ENCODE measurements at regions not wholly inside any gene's neighbourhood (a gene's known extent, or its start where the extent isn't known, plus 50 kb on each side); places are given as distances from the start of the nearest gene placed in this dataset.

DNA sequence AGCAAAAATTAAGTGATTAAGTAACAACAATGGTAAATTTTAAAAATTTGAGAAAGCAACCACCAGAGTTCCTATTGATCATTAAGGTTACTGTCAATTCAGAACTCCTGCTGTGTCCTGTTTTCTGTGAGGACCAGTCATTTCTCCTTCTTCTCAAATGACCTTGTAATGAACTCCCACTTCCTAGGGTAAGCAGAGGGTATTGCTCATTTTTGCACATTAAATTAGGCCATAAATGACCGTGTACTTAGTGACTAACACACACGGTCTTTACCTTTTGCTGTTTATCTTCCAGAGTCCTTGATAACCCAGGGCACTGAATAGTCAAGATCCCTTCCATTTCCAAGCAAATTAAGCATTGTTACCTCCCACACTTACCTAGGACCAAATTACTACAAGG is 227.5 kb upstream of the LYPLAL1 start:
- H3K4me3 ChIP-seq (ENCODE audit: low read length in 2 of 2), result no peak overlapping the region

GRCh38 chr1:218948446-218948845 is 225.2 kb upstream of the LYPLAL1 start:
- Histone ChIP-seq H3K4me3 (ENCODE audit: low read length in 2 of 2) (no peak overlapping the region), H3K27me3 (ENCODE audit: control insufficient read depth in 1 of 2, insufficient read depth in 2 of 2, low read length in 2 of 2) (no peaks in the 10 kb centered on the region), H3K9me3 (ENCODE audit: control insufficient read depth in 2 of 2, low read length in 2 of 2) (no peaks in the 10 kb centered on the region), H3K9ac (ENCODE audit: low read length in 2 of 2) (no peak overlapping the region), H3K36me3 (ENCODE audit: control insufficient read depth in 2 of 2, insufficient read depth in 2 of 2, low read length in 2 of 2) (no peaks in the 10 kb centered on the region), H3K27ac (ENCODE audit: low read length) (no peak overlapping the region), H3K4me1 (ENCODE audit: control insufficient read depth, insufficient read depth, low read length) (no peaks in the 10 kb centered on the region)

More for the DNA sequence above, 227.5 kb upstream of the LYPLAL1 start:
- Histone ChIP-seq H3K4me1 (ENCODE audit: control insufficient read depth, insufficient read depth, low read length) (no peaks in the 10 kb centered on the region), H3K9ac (ENCODE audit: low read length in 2 of 2) (no peak overlapping the region), H3K9me3 (ENCODE audit: control insufficient read depth in 2 of 2, low read length in 2 of 2) (no peaks in the 10 kb centered on the region), H3K27ac (ENCODE audit: low read length) (no peak overlapping the region), H3K27me3 (ENCODE audit: control insufficient read depth in 1 of 2, insufficient read depth in 2 of 2, low read length in 2 of 2) (no peaks in the 10 kb centered on the region), H3K36me3 (ENCODE audit: control insufficient read depth in 2 of 2, insufficient read depth in 2 of 2, low read length in 2 of 2) (no peaks in the 10 kb centered on the region)

DNA sequence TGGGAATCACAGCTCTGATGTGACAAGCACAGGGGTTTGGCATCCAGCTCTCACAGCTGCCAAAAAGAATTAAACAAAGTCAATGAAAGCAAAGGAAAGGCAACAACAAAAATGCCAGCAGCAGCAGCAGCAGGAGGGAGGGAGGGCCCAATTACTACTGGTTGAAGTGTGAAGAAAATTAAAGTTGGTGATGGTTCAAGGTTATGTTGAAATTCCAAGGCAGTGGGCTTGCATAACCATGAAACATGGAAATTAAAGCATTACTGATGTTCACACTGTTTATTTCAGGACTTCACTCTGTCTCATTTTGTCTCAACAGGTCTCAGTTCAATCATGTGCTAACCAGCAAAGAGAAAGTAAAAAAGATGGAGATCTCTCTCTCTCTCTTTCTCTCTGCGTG is 220.3 kb upstream of the LYPLAL1 start:
- Histone ChIP-seq H3K9me3 (ENCODE audit: control insufficient read depth in 2 of 2, low read length in 2 of 2) (no peaks in the 10 kb centered on the region), H3K27me3 (ENCODE audit: control insufficient read depth in 1 of 2, insufficient read depth in 2 of 2, low read length in 2 of 2) (no peaks in the 10 kb centered on the region), H3K9ac (ENCODE audit: low read length in 2 of 2) (no peak overlapping the region), H3K36me3 (ENCODE audit: control insufficient read depth in 2 of 2, insufficient read depth in 2 of 2, low read length in 2 of 2) (no peaks in the 10 kb centered on the region), H3K27ac (ENCODE audit: low read length) (no peak overlapping the region), H3K4me3 (ENCODE audit: low read length in 2 of 2) (no peak overlapping the region), H3K4me1 (ENCODE audit: control insufficient read depth, insufficient read depth, low read length) (no peaks in the 10 kb centered on the region)

- no peaks in the 10 kb centered on the region for H3K9me3 ChIP-seq (ENCODE audit: control insufficient read depth in 2 of 2, low read length in 2 of 2)
- H3K9ac ChIP-seq (ENCODE audit: low read length in 2 of 2), result no peak overlapping the region
- H3K36me3 ChIP-seq (ENCODE audit: control insufficient read depth in 2 of 2, insufficient read depth in 2 of 2, low read length in 2 of 2), result no peaks in the 10 kb centered on the region
- H3K27ac ChIP-seq (ENCODE audit: low read length), result no peak overlapping the region
- no peaks in the 10 kb centered on the region for H3K4me1 ChIP-seq (ENCODE audit: control insufficient read depth, insufficient read depth, low read length)
- H3K27me3 ChIP-seq (ENCODE audit: control insufficient read depth in 1 of 2, insufficient read depth in 2 of 2, low read length in 2 of 2), result no peaks in the 10 kb centered on the region
- H3K4me3 ChIP-seq (ENCODE audit: low read length in 2 of 2), result no peak overlapping the region
Measured at GRCh38 chr1:218957971-218958370, 215.7 kb upstream of the LYPLAL1 start.

GRCh38 chr1:218959784-218960183 is 213.9 kb upstream of the LYPLAL1 start:
- Histone ChIP-seq H3K4me1 (ENCODE audit: control insufficient read depth, insufficient read depth, low read length) (no peaks in the 10 kb centered on the region), H3K4me3 (ENCODE audit: low read length in 2 of 2) (no peak overlapping the region), H3K9me3 (ENCODE audit: control insufficient read depth in 2 of 2, low read length in 2 of 2) (no peaks in the 10 kb centered on the region), H3K36me3 (ENCODE audit: control insufficient read depth in 2 of 2, insufficient read depth in 2 of 2, low read length in 2 of 2) (no peaks in the 10 kb centered on the region), H3K27me3 (ENCODE audit: control insufficient read depth in 1 of 2, insufficient read depth in 2 of 2, low read length in 2 of 2) (no peaks in the 10 kb centered on the region), H3K27ac (ENCODE audit: low read length) (no peak overlapping the region), H3K9ac (ENCODE audit: low read length in 2 of 2) (no peak overlapping the region)

GRCh38 chr1:218964471-218965185 is 209.1 kb upstream of the LYPLAL1 start:
- H3K9ac ChIP-seq (ENCODE audit: low read length in 2 of 2), result no peak overlapping the region
- no peaks in the 10 kb centered on the region for H3K36me3 ChIP-seq (ENCODE audit: control insufficient read depth in 2 of 2, insufficient read depth in 2 of 2, low read length in 2 of 2)
- H3K27ac ChIP-seq (ENCODE audit: low read length), result no peak overlapping the region
- H3K4me1 ChIP-seq (ENCODE audit: control insufficient read depth, insufficient read depth, low read length), result no peaks in the 10 kb centered on the region
- peaks cover 0 to 3% of the 10 kb centered on the region in 2 donors for H3K9me3 ChIP-seq (ENCODE audit: control insufficient read depth in 2 of 2, low read length in 2 of 2)
- H3K27me3 ChIP-seq (ENCODE audit: control insufficient read depth in 1 of 2, insufficient read depth in 2 of 2, low read length in 2 of 2), result no peaks in the 10 kb centered on the region
- H3K4me3 ChIP-seq (ENCODE audit: low read length in 2 of 2), result no peak overlapping the region

DNA sequence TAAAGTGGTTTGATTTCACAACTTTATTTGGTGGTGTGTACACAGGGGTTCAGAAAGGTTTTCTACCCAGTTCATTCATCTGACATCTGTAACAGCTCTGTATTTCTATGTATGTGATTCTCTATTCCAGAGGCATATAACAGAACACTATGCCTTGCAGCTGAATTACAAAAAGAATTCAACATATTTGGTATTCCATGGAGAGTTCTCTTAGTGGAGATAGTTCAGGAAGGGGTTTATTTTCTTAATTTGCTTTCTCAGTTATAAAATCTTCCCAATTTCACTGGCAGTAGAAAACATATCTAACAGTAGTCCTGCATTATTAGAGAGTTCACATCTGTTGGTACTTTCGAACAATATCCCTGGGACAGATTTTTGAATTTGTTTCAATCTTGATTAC is 207.9 kb upstream of the LYPLAL1 start:
- Histone ChIP-seq H3K27ac (ENCODE audit: low read length) (no peak overlapping the region), H3K4me3 (ENCODE audit: low read length in 2 of 2) (no peak overlapping the region), H3K9me3 (ENCODE audit: control insufficient read depth in 2 of 2, low read length in 2 of 2) (peaks cover 0 to 3% of the 10 kb centered on the region in 2 donors), H3K4me1 (ENCODE audit: control insufficient read depth, insufficient read depth, low read length) (no peaks in the 10 kb centered on the region), H3K9ac (ENCODE audit: low read length in 2 of 2) (no peak overlapping the region), H3K27me3 (ENCODE audit: control insufficient read depth in 1 of 2, insufficient read depth in 2 of 2, low read length in 2 of 2) (no peaks in the 10 kb centered on the region), H3K36me3 (ENCODE audit: control insufficient read depth in 2 of 2, insufficient read depth in 2 of 2, low read length in 2 of 2) (no peaks in the 10 kb centered on the region)

GRCh38 chr1:218967254-218967653 is 206.4 kb upstream of the LYPLAL1 start:
- H3K9ac ChIP-seq (ENCODE audit: low read length in 2 of 2), result no peak overlapping the region
- H3K36me3 ChIP-seq (ENCODE audit: control insufficient read depth in 2 of 2, insufficient read depth in 2 of 2, low read length in 2 of 2), result no peaks in the 10 kb centered on the region
- H3K27ac ChIP-seq (ENCODE audit: low read length), result no peak overlapping the region
- peaks cover 0 to 3% of the 10 kb centered on the region in 2 donors for H3K9me3 ChIP-seq (ENCODE audit: control insufficient read depth in 2 of 2, low read length in 2 of 2)
- no peak overlapping the region for H3K4me3 ChIP-seq (ENCODE audit: low read length in 2 of 2)
- H3K27me3 ChIP-seq (ENCODE audit: control insufficient read depth in 1 of 2, insufficient read depth in 2 of 2, low read length in 2 of 2), result no peaks in the 10 kb centered on the region
- H3K4me1 ChIP-seq (ENCODE audit: control insufficient read depth, insufficient read depth, low read length), result no peaks in the 10 kb centered on the region

- H3K36me3 ChIP-seq (ENCODE audit: control insufficient read depth in 2 of 2, insufficient read depth in 2 of 2, low read length in 2 of 2), result no peaks in the 10 kb centered on the region
- no peak overlapping the region for H3K9ac ChIP-seq (ENCODE audit: low read length in 2 of 2)
- H3K4me3 ChIP-seq (ENCODE audit: low read length in 2 of 2), result no peak overlapping the region
- no peaks in the 10 kb centered on the region for H3K4me1 ChIP-seq (ENCODE audit: control insufficient read depth, insufficient read depth, low read length)
- no peaks in the 10 kb centered on the region for H3K27me3 ChIP-seq (ENCODE audit: control insufficient read depth in 1 of 2, insufficient read depth in 2 of 2, low read length in 2 of 2)
- H3K27ac ChIP-seq (ENCODE audit: low read length), result no peak overlapping the region
- peaks cover 0 to 3% of the 10 kb centered on the region in 2 donors for H3K9me3 ChIP-seq (ENCODE audit: control insufficient read depth in 2 of 2, low read length in 2 of 2)
Measured at GRCh38 chr1:218967836-218968235, 205.8 kb upstream of the LYPLAL1 start.

- no peak overlapping the region for H3K9ac ChIP-seq (ENCODE audit: low read length in 2 of 2)
- no peak overlapping the region for H3K27ac ChIP-seq (ENCODE audit: low read length)
- no peaks in the 10 kb centered on the region for H3K4me1 ChIP-seq (ENCODE audit: control insufficient read depth, insufficient read depth, low read length)
- H3K27me3 ChIP-seq (ENCODE audit: control insufficient read depth in 1 of 2, insufficient read depth in 2 of 2, low read length in 2 of 2), result no peaks in the 10 kb centered on the region
- no peak overlapping the region for H3K4me3 ChIP-seq (ENCODE audit: low read length in 2 of 2)
- H3K9me3 ChIP-seq (ENCODE audit: control insufficient read depth in 2 of 2, low read length in 2 of 2), result peaks cover 0 to 3% of the 10 kb centered on the region in 2 donors
- H3K36me3 ChIP-seq (ENCODE audit: control insufficient read depth in 2 of 2, insufficient read depth in 2 of 2, low read length in 2 of 2), result no peaks in the 10 kb centered on the region
Measured at GRCh38 chr1:218969006-218969405, 204.7 kb upstream of the LYPLAL1 start.

GRCh38 chr1:218970397-218970990 is 203.2 kb upstream of the LYPLAL1 start:
- Histone ChIP-seq H3K4me1 (ENCODE audit: control insufficient read depth, insufficient read depth, low read length) (no peaks in the 10 kb centered on the region), H3K4me3 (ENCODE audit: low read length in 2 of 2) (no peak overlapping the region), H3K27ac (ENCODE audit: low read length) (no peak overlapping the region), H3K36me3 (ENCODE audit: control insufficient read depth in 2 of 2, insufficient read depth in 2 of 2, low read length in 2 of 2) (no peaks in the 10 kb centered on the region), H3K9ac (ENCODE audit: low read length in 2 of 2) (no peak overlapping the region), H3K27me3 (ENCODE audit: control insufficient read depth in 1 of 2, insufficient read depth in 2 of 2, low read length in 2 of 2) (no peaks in the 10 kb centered on the region), H3K9me3 (ENCODE audit: control insufficient read depth in 2 of 2, low read length in 2 of 2) (peaks cover 0 to 3% of the 10 kb centered on the region in 2 donors)

All from stomach smooth muscle (tissue), 2 donors.